ENCODE measurements at regions not wholly inside any gene's neighbourhood (a gene's known extent, or its start where the extent isn't known, plus 50 kb on each side); places are given as distances from the start of the nearest gene placed in this dataset.

GRCh38 chr5:23204111-23204510 is 303.3 kb upstream of the PRDM9 start:
- TF ChIP-seq POLR2A (IDR thresholded peaks at IDR 0.05; ENCODE audit: low read length) (no peak), GATA1 (IDR thresholded peaks at IDR 0.05; ENCODE audit: low read depth, low read length) (no peak)
